Prostate gland (tissue), 2 donors: ENCODE measurements at regions not wholly inside any gene's neighbourhood (a gene's known extent, or its start where the extent isn't known, plus 50 kb on each side); places are given as distances from the start of the nearest gene placed in this dataset.

Experiments
- DNase-seq: peaks from one replicate; pipeline ENCODE4 v3.0.0-alpha.2; 2019; ENCODE audit warnings: low spot score
- H3K27ac ChIP-seq, 2 donors: fragments of 200-600 bp; sonication (generic); 2 replicates each; pipeline ENCODE4 v1.5.1; 2017 to 2019
- H3K27me3 ChIP-seq: fragments of 200-600 bp; sonication (generic); replicated peaks from 2 replicates; pipeline ENCODE4 v1.5.1; 2019; ENCODE audit not compliant: insufficient read depth
- H3K36me3 ChIP-seq, 2 donors: fragments of 200-600 bp; sonication (generic); 1 replicate in 1 of 2; 2 replicates in 1 of 2; pipeline versions ENCODE4 v1.5.1 to v1.8.1; 2017 to 2019
- H3K4me1 ChIP-seq: fragments of 200-600 bp; sonication (generic); replicated peaks from 2 replicates; pipeline ENCODE4 v1.5.1; 2019
- H3K4me3 ChIP-seq, 2 donors: fragments of 200-600 bp; sonication (generic); 2 replicates each; pipeline ENCODE4 v1.5.1; 2017 to 2019
- H3K9me3 ChIP-seq: fragments of 200-600 bp; sonication (generic); 2 replicates; pipeline ENCODE4 v1.5.1; 2017
- CTCF ChIP-seq, 4 experiments: fragments of 200-600 bp in 2 of 4; fragments of 450-650 bp in 2 of 4; sonication (generic) in 2 of 4; IDR thresholded peaks; 1 replicate in 3 of 4; 2 replicates in 1 of 4; pipeline ENCODE4 v1.5.1; 2016 to 2019; ENCODE audit warnings: antibody characterized with exemption in 4 of 4, mild to moderate bottlenecking in 2 of 4, moderate library complexity in 2 of 4
- POLR2A ChIP-seq: fragments of 450-650 bp; IDR thresholded peaks from one replicate; pipeline ENCODE4 v1.6.1; 2016; ENCODE audit warnings: antibody characterized with exemption, mild to moderate bottlenecking
- POLR2AphosphoS5 ChIP-seq: sonication (generic); formaldehyde crosslinking; IDR thresholded peaks from one replicate; pipeline ENCODE4 v1.6.1; 2017; ENCODE audit warnings: antibody characterized with exemption
- WGBS: methylation state at CpG from one replicate; pipeline ENCODE4 v1.1.5; 2018; 5-methylcytosine and 5-hydroxymethylcytosine counted together
- intact Hi-C: fragments of 100-400 bp; cut with DNase I; formaldehyde crosslinking; loops from one replicate; pipeline ENCODE4 v1.14.2; 2022

GRCh38 chr1:90176530-90176929, 181.6 kb downstream of the ZNF326 start:
- 58% methylated on average over 2 of the region's 2 CpGs for WGBS
- TF ChIP-seq CTCF (IDR thresholded peaks at IDR 0.05) = no peak
- TF ChIP-seq POLR2A = no peak
- no peak for TF ChIP-seq POLR2AphosphoS5
- Histone ChIP-seq H3K27ac (no peak overlapping the region), H3K9me3 (no peaks in the 10 kb centered on the region), H3K4me3 (no peak overlapping the region), H3K4me1 (no peaks in the 10 kb centered on the region), H3K36me3 (no peaks in the 10 kb centered on the region), H3K27me3 (peaks cover 3% of the 10 kb centered on the region)
- DNase-seq = no peak
- intact Hi-C loops = no loop called here

- 49% methylated on average over 3 of the region's 3 CpGs for WGBS
- no peak overlapping the region for H3K27ac ChIP-seq
- no peaks in the 10 kb centered on the region for H3K4me1 ChIP-seq
- no peaks in the 10 kb centered on the region for H3K9me3 ChIP-seq
- no peak overlapping the region for H3K4me3 ChIP-seq
- H3K36me3 ChIP-seq = no peaks in the 10 kb centered on the region
- no peak for DNase-seq
- TF ChIP-seq CTCF (IDR thresholded peaks at IDR 0.05) (no peak), POLR2AphosphoS5 (no peak), POLR2A (no peak)
- H3K27me3 ChIP-seq = peaks cover 3% of the 10 kb centered on the region
- intact Hi-C loops = no loop called here
Measured at GRCh38 chr1:90175490-90176167, 180.7 kb downstream of the ZNF326 start.

- WGBS = 23% methylated on average over 1 of the region's 1 CpG
- Histone ChIP-seq H3K27ac (no peak overlapping the region), H3K4me1 (no peaks in the 10 kb centered on the region), H3K36me3 (no peaks in the 10 kb centered on the region), H3K27me3 (peaks cover 3% of the 10 kb centered on the region), H3K4me3 (no peak overlapping the region), H3K9me3 (no peaks in the 10 kb centered on the region)
- no peak for DNase-seq
- intact Hi-C loops = no loop called here
- TF ChIP-seq CTCF (IDR thresholded peaks at IDR 0.05) = no peak
- TF ChIP-seq POLR2AphosphoS5 = no peak
- TF ChIP-seq POLR2A = no peak
Measured at GRCh38 chr1:90174246-90174645, 179.3 kb downstream of the ZNF326 start.

GRCh38 chr1:90162216-90162615, 167.3 kb downstream of the ZNF326 start:
- intact Hi-C loops = no loop called here
- Histone ChIP-seq H3K4me1 (no peaks in the 10 kb centered on the region), H3K36me3 (no peaks in the 10 kb centered on the region), H3K9me3 (no peaks in the 10 kb centered on the region), H3K4me3 (no peak overlapping the region), H3K27me3 (no peaks in the 10 kb centered on the region), H3K27ac (no peak overlapping the region)
- 47% methylated on average over 3 of the region's 3 CpGs for WGBS
- no peak for TF ChIP-seq POLR2AphosphoS5
- no peak for TF ChIP-seq POLR2A
- TF ChIP-seq CTCF (IDR thresholded peaks at IDR 0.05) = no peak
- no peak for DNase-seq

GRCh38 chr1:90161625-90162024, 166.7 kb downstream of the ZNF326 start:
- Histone ChIP-seq H3K36me3 (no peaks in the 10 kb centered on the region), H3K27ac (no peak overlapping the region), H3K4me1 (no peaks in the 10 kb centered on the region), H3K27me3 (no peaks in the 10 kb centered on the region), H3K4me3 (no peak overlapping the region), H3K9me3 (no peaks in the 10 kb centered on the region)
- intact Hi-C loops = no loop called here
- DNase-seq = no peak
- WGBS = 74% methylated on average over 1 of the region's 1 CpG
- no peak for TF ChIP-seq CTCF (IDR thresholded peaks at IDR 0.05)
- no peak for TF ChIP-seq POLR2A
- TF ChIP-seq POLR2AphosphoS5 = no peak
